D721Med (cell line): ENCODE measurements at regions not wholly inside any gene's neighbourhood (a gene's known extent, or its start where the extent isn't known, plus 50 kb on each side); places are given as distances from the start of the nearest gene placed in this dataset.

ENCODE experiments used
- DNase-seq: peaks from one replicate; pipeline ENCODE4 v3.0.0; 2011; ENCODE audit warnings: low spot score; ENCODE audit not compliant: insufficient read length
- FAIRE-seq: peaks from 2 replicates; lab custom pipeline; 2011; peaks lifted over from hg19 to GRCh38; lab: Jason Lieb, UNC
- TF ChIP-seq, protein P1 (sequence below): IDR thresholded peaks from 2 replicates; pipeline ENCODE4 v1.5.1; 2012; ENCODE audit warnings: mild to moderate bottlenecking, control low read depth; ENCODE audit not compliant: insufficient read depth; ENCODE audit errors: missing control alignments

GRCh38 chr15:31212326-31213080 is 111.0 kb upstream of the TRPM1 start:
- FAIRE-seq (no peak), DNase-seq (no peak)
- TF ChIP-seq, protein P1, sequence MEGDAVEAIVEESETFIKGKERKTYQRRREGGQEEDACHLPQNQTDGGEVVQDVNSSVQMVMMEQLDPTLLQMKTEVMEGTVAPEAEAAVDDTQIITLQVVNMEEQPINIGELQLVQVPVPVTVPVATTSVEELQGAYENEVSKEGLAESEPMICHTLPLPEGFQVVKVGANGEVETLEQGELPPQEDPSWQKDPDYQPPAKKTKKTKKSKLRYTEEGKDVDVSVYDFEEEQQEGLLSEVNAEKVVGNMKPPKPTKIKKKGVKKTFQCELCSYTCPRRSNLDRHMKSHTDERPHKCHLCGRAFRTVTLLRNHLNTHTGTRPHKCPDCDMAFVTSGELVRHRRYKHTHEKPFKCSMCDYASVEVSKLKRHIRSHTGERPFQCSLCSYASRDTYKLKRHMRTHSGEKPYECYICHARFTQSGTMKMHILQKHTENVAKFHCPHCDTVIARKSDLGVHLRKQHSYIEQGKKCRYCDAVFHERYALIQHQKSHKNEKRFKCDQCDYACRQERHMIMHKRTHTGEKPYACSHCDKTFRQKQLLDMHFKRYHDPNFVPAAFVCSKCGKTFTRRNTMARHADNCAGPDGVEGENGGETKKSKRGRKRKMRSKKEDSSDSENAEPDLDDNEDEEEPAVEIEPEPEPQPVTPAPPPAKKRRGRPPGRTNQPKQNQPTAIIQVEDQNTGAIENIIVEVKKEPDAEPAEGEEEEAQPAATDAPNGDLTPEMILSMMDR: no peak

- TF ChIP-seq, protein P1: no peak
- FAIRE-seq (no peak), DNase-seq (no peak)
These were observed 112.3 kb upstream of the KLF13 start for GRCh38 chr15:31214158-31214863.

- TF ChIP-seq, protein P1: no peak
- FAIRE-seq (no peak), DNase-seq (no peak)
These were observed 111.7 kb upstream of the KLF13 start for GRCh38 chr15:31214864-31215489.

DNA sequence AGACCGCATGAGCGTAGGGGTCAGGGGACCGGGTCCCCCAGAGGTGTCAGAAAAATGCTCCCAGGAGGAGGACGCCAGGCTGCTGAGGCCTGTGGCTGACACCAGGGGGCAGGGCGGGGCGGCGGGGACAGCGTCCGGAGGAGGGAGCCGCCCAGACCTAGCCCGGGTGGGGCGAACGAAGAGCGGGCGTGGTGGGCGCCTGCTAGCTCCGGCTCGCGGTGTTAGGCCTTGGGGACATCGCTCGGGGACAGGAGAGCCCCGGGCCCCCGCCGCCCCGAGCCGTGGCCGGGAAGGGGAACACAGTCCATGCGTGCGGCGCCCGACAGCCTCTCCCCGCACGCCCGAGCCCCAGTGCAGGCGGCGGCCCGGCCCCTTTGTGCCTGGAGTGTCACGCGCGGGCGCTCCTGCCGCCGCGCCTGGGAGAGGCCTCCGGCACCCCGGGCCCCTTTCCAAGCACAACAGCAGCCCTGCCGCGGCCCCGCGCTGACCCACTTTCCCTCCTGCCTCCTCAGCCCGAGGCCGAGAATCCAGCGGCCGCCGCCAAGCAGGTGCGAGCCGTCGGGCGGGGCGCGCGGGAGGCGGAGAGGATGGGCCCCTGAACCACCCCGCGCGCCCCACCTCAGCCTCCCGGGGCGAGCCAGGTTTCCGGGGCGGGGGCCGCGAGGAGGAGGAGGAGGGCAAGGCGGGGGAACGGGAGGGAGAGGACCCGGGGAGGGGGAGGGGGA is 111.0 kb upstream of the KLF13 start:
- FAIRE-seq (no peak), DNase-seq (peak; percentile 68)
- TF ChIP-seq, protein P1: peak; percentile 60

- no peak for DNase-seq
- no peak for FAIRE-seq
- TF ChIP-seq, protein P1: no peak
These were observed 110.3 kb upstream of the KLF13 start for GRCh38 chr15:31216215-31216911.

- TF ChIP-seq, protein P1: no peak
- no peak for DNase-seq
- no peak for FAIRE-seq
These were observed 109.6 kb upstream of the KLF13 start for GRCh38 chr15:31217067-31217466.
